Liver (tissue), 3 donors: ENCODE measurements at regions not wholly inside any gene's neighbourhood (a gene's known extent, or its start where the extent isn't known, plus 50 kb on each side); places are given as distances from the start of the nearest gene placed in this dataset.

ENCODE experiments used
- CTCF ChIP-seq: fragments of 150-350 bp; IDR thresholded peaks from 2 replicates; pipeline ENCODE4 v1.5.1; 2017; ENCODE audit warnings: improper control_type of control experiment, low read depth, low read length; ENCODE audit not compliant: missing input control
- RAD21 ChIP-seq, 2 donors: IDR thresholded peaks; 2 replicates each; pipeline ENCODE4 v1.6.1; 2016; ENCODE audit warnings: antibody characterized with exemption in 2 of 2, mild to moderate bottlenecking in 2 of 2
- SP1 ChIP-seq: IDR thresholded peaks from 2 replicates; pipeline ENCODE4 v1.6.1; 2018; ENCODE audit warnings: antibody characterized with exemption, mild to moderate bottlenecking
- donor health status: healthy.
- donor health status: healthy.

- no peak for TF ChIP-seq SP1
- no peak for TF ChIP-seq CTCF
- TF ChIP-seq RAD21 (IDR thresholded peaks at IDR 0.05), result no peak
Measured at GRCh38 chr7:155374276-155375252, 76.9 kb downstream of the INSIG1 start.
